Stimulated activated CD8-positive, alpha-beta memory T cell treated with anti-CD3 and anti-CD28 coated beads, Interleukin-4, amount 100 ng/mL, for 48 hours (primary cell): ENCODE measurements at regions not wholly inside any gene's neighbourhood (a gene's known extent, or its start where the extent isn't known, plus 50 kb on each side); places are given as distances from the start of the nearest gene placed in this dataset.

Experiments used
- DNase-seq: peaks from one replicate; pipeline ENCODE4 v3.0.0-alpha.2; 2020

GRCh38 chr6:10235344-10235743 lies 179.5 kb downstream of the TFAP2A start:
- no peak for DNase-seq

- no peak for DNase-seq
Measured at GRCh38 chr6:10230531-10230930, 184.3 kb downstream of the TFAP2A start.

- no peak for DNase-seq
Measured at GRCh38 chr6:10223841-10224240, 191.0 kb downstream of the TFAP2A start.

GRCh38 chr6:10221178-10221577 lies 193.7 kb downstream of the TFAP2A start:
- no peak for DNase-seq

- DNase-seq, result no peak
Measured at GRCh38 chr6:10219510-10219909, 195.4 kb downstream of the TFAP2A start.

GRCh38 chr6:10217111-10217510 lies 197.8 kb downstream of the TFAP2A start:
- no peak for DNase-seq

GRCh38 chr6:10215326-10216110 lies 199.4 kb downstream of the TFAP2A start:
- no peak for DNase-seq

- no peak for DNase-seq
Measured at GRCh38 chr6:10210052-10210451, 204.8 kb downstream of the TFAP2A start.

- no peak for DNase-seq
Measured at GRCh38 chr6:10205892-10206291, 209.0 kb downstream of the TFAP2A start.

- DNase-seq, result no peak
Measured at GRCh38 chr6:10205120-10205519, 209.8 kb downstream of the TFAP2A start.

- DNase-seq, result no peak
Measured at GRCh38 chr6:10203651-10204050, 211.2 kb downstream of the TFAP2A start.

GRCh38 chr6:10202581-10202980 lies 212.3 kb downstream of the TFAP2A start:
- no peak for DNase-seq

- no peak for DNase-seq
Measured at GRCh38 chr6:10201606-10202510, 213.0 kb downstream of the TFAP2A start.

GRCh38 chr6:10196090-10196489 lies 218.8 kb downstream of the TFAP2A start:
- no peak for DNase-seq

- no peak for DNase-seq
Measured at GRCh38 chr6:10194816-10195672, 219.8 kb downstream of the TFAP2A start.

- DNase-seq, result no peak
Measured at GRCh38 chr6:10193321-10193720, 221.6 kb downstream of the TFAP2A start.

- DNase-seq, result no peak
Measured at GRCh38 chr6:10190042-10190441, 224.8 kb downstream of the TFAP2A start.

- no peak for DNase-seq
Measured at GRCh38 chr6:10184371-10185227, 230.3 kb downstream of the TFAP2A start.

- DNase-seq, result no peak
Measured at GRCh38 chr6:10180138-10181074, 234.5 kb downstream of the TFAP2A start.

GRCh38 chr6:10177704-10178103 lies 237.2 kb downstream of the TFAP2A start:
- DNase-seq, result no peak

GRCh38 chr6:10175362-10175761 lies 239.5 kb downstream of the TFAP2A start:
- no peak for DNase-seq
